ENCODE measurements at regions not wholly inside any gene's neighbourhood (a gene's known extent, or its start where the extent isn't known, plus 50 kb on each side); places are given as distances from the start of the nearest gene placed in this dataset.
"Not testable (repeated sequence)": the region's sequence is repeated elsewhere in the genome, so short reads cannot be mapped to it uniquely, and the experiment has no call there.

- no peaks in the 10 kb centered on the region for H3K4me1 ChIP-seq (ENCODE audit: insufficient read depth, low read length)
- H3K9me3 ChIP-seq (ENCODE audit: insufficient read depth, low read depth, low read length), result peaks cover 58% of the 10 kb centered on the region
- no peaks in the 10 kb centered on the region for H3K27me3 ChIP-seq (ENCODE audit: insufficient read depth, low read length)
- H3K27ac ChIP-seq (ENCODE audit: low read length), result no peak overlapping the region
- no peaks in the 10 kb centered on the region for H3K36me3 ChIP-seq (ENCODE audit: insufficient read depth, low read depth, low read length)
- H3K4me3 ChIP-seq (ENCODE audit: low read length), result no peak overlapping the region
- no peak overlapping the region for H3K9ac ChIP-seq (ENCODE audit: low read depth, low read length)
Observed at GRCh38 chr12:131321988-131322387, 368.3 kb downstream of the ADGRD1 start.

DNA sequence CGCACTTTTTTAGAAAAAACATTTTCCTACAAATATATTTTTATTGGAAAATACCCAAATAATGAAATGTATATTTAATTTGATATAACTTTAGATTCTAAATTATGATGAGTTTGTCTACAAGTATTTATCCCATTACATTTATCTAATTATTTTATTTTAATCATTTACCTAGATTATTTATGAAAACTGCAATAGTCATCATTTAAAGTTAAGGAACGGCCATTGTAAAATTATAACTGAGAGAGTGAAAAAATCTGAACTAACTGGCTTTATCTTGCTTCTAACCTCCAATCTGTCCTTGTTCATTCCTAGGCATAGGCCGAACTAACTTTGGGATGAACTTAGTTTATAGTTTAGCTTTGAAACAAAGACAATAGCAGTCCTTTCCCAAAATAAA lies 368.8 kb downstream of the ADGRD1 start:
- not testable (repeated sequence) for H3K36me3 ChIP-seq (ENCODE audit: insufficient read depth, low read depth, low read length); H3K4me3 ChIP-seq (ENCODE audit: low read length); H3K27me3 ChIP-seq (ENCODE audit: insufficient read depth, low read length); H3K9ac ChIP-seq (ENCODE audit: low read depth, low read length); H3K27ac ChIP-seq (ENCODE audit: low read length); H3K4me1 ChIP-seq (ENCODE audit: insufficient read depth, low read length)
- H3K9me3 ChIP-seq (ENCODE audit: insufficient read depth, low read depth, low read length), result peaks cover 58% of the 10 kb centered on the region

- H3K4me1 ChIP-seq (ENCODE audit: insufficient read depth, low read length), result no peaks in the 10 kb centered on the region
- peaks cover 52% of the 10 kb centered on the region for H3K9me3 ChIP-seq (ENCODE audit: insufficient read depth, low read depth, low read length)
- H3K9ac ChIP-seq (ENCODE audit: low read depth, low read length), result no peak overlapping the region
- H3K36me3 ChIP-seq (ENCODE audit: insufficient read depth, low read depth, low read length), result no peaks in the 10 kb centered on the region
- no peak overlapping the region for H3K4me3 ChIP-seq (ENCODE audit: low read length)
- no peaks in the 10 kb centered on the region for H3K27me3 ChIP-seq (ENCODE audit: insufficient read depth, low read length)
- no peak overlapping the region for H3K27ac ChIP-seq (ENCODE audit: low read length)
Observed at GRCh38 chr12:131323879-131324278, 370.2 kb downstream of the ADGRD1 start.

DNA sequence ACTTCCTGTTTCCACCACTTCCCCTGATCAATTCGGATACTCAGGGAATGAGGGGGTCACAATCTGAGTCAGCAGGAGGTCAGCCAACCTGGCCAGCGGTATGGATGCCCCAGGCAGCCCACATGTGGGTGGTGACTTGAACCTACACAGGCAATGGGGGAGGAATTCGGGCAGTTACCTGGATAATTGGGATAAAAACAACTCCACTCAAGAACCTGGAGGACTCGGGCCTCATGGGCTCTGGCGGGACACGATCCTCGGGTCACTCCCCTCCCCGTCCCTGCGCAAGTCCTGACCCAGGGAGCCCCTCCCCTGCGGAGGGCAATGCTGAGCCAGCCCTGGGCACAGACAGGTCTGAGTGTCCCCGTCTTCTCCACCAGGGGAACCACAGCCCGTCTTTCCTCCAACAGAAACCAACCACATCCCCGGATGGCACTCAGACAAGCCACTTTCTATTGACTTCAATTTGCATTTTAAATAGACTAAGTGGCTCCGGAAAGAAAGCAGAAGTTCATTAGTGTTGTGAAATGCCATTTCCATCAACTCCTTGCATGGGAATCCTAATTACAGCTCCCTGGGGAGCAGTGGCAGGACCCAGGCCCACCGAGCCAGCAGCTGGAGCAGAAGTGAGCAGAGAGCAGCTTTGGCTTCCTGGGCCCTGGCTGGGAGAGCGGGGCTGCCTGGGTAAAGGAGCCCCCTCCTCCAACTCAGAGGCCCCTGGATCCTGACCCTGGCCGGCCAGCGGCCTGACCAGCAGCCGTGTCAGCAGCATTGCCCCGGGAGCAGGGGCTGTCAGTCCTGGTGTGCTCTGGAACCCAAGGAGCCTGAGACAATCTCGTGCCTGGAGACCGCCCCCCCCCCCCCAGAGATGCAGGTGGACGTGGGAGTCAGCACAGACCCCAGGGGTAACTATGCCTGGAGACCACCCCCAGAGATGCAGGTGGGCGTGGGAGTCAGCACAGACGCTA lies 374.1 kb downstream of the ADGRD1 start:
- Histone ChIP-seq H3K36me3 (ENCODE audit: insufficient read depth, low read depth, low read length) (no peaks in the 10 kb centered on the region), H3K9me3 (ENCODE audit: insufficient read depth, low read depth, low read length) (peaks cover 21% of the 10 kb centered on the region), H3K27ac (ENCODE audit: low read length) (no peak overlapping the region), H3K9ac (ENCODE audit: low read depth, low read length) (no peak overlapping the region), H3K4me1 (ENCODE audit: insufficient read depth, low read length) (no peaks in the 10 kb centered on the region), H3K4me3 (ENCODE audit: low read length) (no peak overlapping the region), H3K27me3 (ENCODE audit: insufficient read depth, low read length) (no peaks in the 10 kb centered on the region)

DNA sequence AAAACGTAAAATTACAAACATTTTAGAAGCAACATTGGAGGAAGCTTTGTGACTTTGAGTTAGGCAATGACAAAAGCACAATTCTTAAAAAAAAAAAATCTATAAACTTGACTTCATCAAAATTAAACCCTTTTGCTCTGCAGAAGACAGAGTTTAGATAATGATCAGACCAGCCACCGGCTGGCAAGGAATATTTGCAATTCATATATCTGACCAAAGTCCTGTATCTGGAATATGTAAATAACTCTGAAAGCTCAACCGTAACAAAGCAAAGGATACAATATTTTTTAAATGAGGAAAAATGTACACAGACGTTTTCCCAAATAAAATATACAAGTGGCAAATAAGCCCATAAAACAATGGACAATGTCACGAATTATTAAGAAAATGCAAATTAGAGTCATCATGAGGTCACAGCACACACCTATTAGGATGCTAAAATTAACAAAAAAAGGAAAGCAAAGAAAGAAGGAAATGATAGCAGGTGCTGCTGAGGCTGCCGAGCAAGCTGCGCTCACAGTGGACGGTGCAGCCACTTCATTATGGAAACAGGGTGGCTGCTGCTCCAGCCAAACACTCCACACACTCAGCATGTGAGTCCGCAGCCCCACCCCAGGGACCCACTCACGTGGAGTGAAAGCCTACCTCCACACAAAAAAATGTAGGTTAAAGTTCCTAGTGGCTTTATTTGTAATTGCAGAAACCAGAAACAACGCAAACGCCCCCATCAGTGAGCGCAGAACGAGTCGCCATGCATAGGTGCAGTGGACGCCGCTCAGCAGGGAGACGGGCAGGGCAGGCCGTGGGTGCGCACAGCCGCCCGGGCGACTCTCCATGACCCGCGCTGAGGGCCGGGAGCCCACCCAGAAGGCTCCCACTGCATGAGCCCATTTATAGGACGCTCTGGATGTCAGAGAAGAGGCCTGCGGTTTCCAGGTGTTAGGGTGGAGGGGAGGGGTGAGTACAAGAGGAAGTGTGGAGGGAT lies 375.4 kb downstream of the ADGRD1 start:
- not testable (repeated sequence) for H3K36me3 ChIP-seq (ENCODE audit: insufficient read depth, low read depth, low read length); H3K27ac ChIP-seq (ENCODE audit: low read length); H3K4me1 ChIP-seq (ENCODE audit: insufficient read depth, low read length); H3K27me3 ChIP-seq (ENCODE audit: insufficient read depth, low read length); H3K4me3 ChIP-seq (ENCODE audit: low read length); H3K9ac ChIP-seq (ENCODE audit: low read depth, low read length)
- H3K9me3 ChIP-seq (ENCODE audit: insufficient read depth, low read depth, low read length), result peaks cover 10% of the 10 kb centered on the region; the same call in 1 of the 2 replicates

DNA sequence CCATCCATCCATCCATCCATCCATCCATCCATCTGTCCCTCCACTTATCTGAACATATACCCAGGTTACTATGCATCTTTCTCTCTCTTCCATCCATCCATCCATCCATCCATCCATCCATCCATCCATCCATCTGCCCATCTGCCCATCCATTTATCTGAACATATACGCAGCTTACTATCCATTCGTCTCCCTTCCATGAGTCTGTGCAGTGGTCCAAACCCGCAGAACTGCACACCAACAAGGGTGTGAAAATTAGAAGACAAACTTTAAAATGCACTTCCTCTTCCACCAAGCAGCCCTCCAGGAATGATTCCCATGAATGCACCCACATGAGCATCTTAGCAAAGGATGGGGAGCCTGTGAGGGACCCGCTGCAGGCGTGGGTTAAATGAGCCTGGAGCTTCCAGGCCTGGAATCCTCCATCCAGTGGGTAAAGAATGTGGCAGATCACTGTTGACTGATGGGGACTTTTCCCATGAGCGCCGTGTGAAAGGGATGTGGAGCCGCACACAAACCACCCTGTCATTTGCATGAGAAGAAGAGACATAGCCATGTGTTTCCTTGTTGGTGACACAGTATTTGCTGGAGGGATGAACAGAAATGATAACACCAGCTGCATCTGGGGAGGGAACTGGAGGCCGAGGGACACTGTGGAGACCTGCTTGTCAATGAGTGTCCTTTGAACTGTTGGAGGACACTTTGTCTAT lies 376.6 kb downstream of the ADGRD1 start:
- Histone ChIP-seq H3K27me3 (ENCODE audit: insufficient read depth, low read length) (no peaks in the 10 kb centered on the region), H3K36me3 (ENCODE audit: insufficient read depth, low read depth, low read length) (no peaks in the 10 kb centered on the region), H3K9ac (ENCODE audit: low read depth, low read length) (no peak overlapping the region), H3K4me3 (ENCODE audit: low read length) (no peak overlapping the region), H3K9me3 (ENCODE audit: insufficient read depth, low read depth, low read length) (0 out of 2 replicates have a peak, but pooled peaks cover under 1% of the 10 kb centered on the region), H3K4me1 (ENCODE audit: insufficient read depth, low read length) (no peaks in the 10 kb centered on the region), H3K27ac (ENCODE audit: low read length) (no peak overlapping the region)

DNA sequence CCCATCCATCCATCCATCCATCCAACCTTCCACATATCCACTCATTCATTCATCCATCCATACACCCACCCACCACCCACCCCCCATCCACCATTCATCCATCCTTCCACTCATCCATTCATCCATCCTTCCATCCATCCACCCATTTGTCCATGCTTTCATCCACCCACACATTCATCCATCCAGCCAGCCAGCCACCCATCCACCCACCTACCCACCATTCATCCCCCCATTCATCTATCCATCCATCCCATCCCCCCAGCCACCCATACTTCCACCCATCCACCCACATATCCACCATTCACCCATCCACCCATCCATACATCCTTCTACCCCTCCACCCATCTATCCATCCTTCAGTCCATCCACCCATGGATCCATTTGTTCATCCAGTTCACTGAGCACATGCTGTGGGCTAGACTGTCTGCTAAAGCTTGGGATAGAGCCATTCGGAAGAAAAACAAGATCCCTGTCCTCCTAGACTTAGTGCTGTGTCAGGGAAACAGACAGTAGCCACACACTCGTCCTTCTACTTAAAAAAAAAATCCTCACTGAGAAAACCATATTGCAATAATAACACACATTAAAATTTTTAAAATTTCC lies 377.5 kb downstream of the ADGRD1 start:
- H3K4me3 ChIP-seq (ENCODE audit: low read length), result no peak overlapping the region
- H3K9me3 ChIP-seq (ENCODE audit: insufficient read depth, low read depth, low read length), result no peaks in the 10 kb centered on the region
- H3K27me3 ChIP-seq (ENCODE audit: insufficient read depth, low read length), result no peaks in the 10 kb centered on the region
- no peaks in the 10 kb centered on the region for H3K4me1 ChIP-seq (ENCODE audit: insufficient read depth, low read length)
- no peak overlapping the region for H3K27ac ChIP-seq (ENCODE audit: low read length)
- no peaks in the 10 kb centered on the region for H3K36me3 ChIP-seq (ENCODE audit: insufficient read depth, low read depth, low read length)
- H3K9ac ChIP-seq (ENCODE audit: low read depth, low read length), result no peak overlapping the region

- Histone ChIP-seq H3K4me1 (ENCODE audit: insufficient read depth, low read length) (no peaks in the 10 kb centered on the region), H3K9ac (ENCODE audit: low read depth, low read length) (no peak overlapping the region), H3K27ac (ENCODE audit: low read length) (no peak overlapping the region), H3K27me3 (ENCODE audit: insufficient read depth, low read length) (no peaks in the 10 kb centered on the region), H3K4me3 (ENCODE audit: low read length) (no peak overlapping the region), H3K9me3 (ENCODE audit: insufficient read depth, low read depth, low read length) (no peaks in the 10 kb centered on the region), H3K36me3 (ENCODE audit: insufficient read depth, low read depth, low read length) (no peaks in the 10 kb centered on the region)
Observed at GRCh38 chr12:131332224-131332623, 378.5 kb downstream of the ADGRD1 start.

GRCh38 chr12:131333136-131333535 lies 377.8 kb upstream of the SFSWAP start:
- Histone ChIP-seq H3K9ac (ENCODE audit: low read depth, low read length) (no peak overlapping the region), H3K4me1 (ENCODE audit: insufficient read depth, low read length) (no peaks in the 10 kb centered on the region), H3K27me3 (ENCODE audit: insufficient read depth, low read length) (no peaks in the 10 kb centered on the region), H3K27ac (ENCODE audit: low read length) (no peak overlapping the region), H3K36me3 (ENCODE audit: insufficient read depth, low read depth, low read length) (no peaks in the 10 kb centered on the region), H3K4me3 (ENCODE audit: low read length) (no peak overlapping the region), H3K9me3 (ENCODE audit: insufficient read depth, low read depth, low read length) (no peaks in the 10 kb centered on the region)

DNA sequence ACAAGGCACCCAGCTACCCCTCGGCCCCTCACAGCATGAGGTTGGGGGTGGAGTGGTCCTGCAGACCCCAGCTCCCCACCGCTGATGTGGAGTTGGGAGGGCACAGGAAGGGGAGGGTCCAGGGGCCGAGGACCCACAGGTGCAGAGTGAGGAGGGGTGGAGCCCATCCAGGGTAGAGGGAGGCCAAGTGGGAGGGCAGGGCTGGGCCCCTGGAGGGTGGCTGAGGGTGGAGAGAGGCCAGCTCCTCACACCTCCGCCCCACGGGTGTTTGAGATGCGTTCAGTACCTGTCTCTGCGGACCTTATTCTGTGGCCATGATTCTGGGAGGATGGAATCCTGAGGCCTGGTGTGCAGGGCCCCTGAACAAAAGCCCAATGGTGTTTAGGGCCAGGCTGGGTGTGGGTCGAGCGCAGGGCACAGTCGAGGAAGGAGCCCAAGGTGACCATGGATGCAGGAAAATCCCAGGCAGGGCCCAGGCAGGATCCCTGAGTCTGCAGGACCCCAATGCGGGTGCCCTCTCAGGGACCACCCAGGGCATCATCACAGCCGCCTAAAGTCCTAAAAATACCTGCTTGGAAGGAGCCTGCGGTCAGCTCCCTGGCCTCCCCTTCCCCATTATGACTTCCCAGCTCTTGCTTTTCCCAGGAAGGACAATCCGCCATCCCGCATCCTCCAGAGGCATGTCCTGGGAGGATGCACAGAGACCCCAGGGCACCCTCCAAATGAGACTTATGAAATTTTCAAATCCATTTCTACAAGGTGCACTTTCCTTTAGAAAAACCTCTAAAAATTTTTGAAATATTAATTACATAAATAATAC lies 377.1 kb upstream of the SFSWAP start:
- H3K27ac ChIP-seq (ENCODE audit: low read length), result no peak overlapping the region
- no peaks in the 10 kb centered on the region for H3K36me3 ChIP-seq (ENCODE audit: insufficient read depth, low read depth, low read length)
- H3K9me3 ChIP-seq (ENCODE audit: insufficient read depth, low read depth, low read length), result no peaks in the 10 kb centered on the region
- no peak overlapping the region for H3K9ac ChIP-seq (ENCODE audit: low read depth, low read length)
- no peak overlapping the region for H3K4me3 ChIP-seq (ENCODE audit: low read length)
- H3K27me3 ChIP-seq (ENCODE audit: insufficient read depth, low read length), result no peaks in the 10 kb centered on the region
- H3K4me1 ChIP-seq (ENCODE audit: insufficient read depth, low read length), result no peaks in the 10 kb centered on the region

Measured in iPS-20b (cell line).